ENCODE measurements at regions not wholly inside any gene's neighbourhood (a gene's known extent, or its start where the extent isn't known, plus 50 kb on each side); places are given as distances from the start of the nearest gene placed in this dataset.

DNA sequence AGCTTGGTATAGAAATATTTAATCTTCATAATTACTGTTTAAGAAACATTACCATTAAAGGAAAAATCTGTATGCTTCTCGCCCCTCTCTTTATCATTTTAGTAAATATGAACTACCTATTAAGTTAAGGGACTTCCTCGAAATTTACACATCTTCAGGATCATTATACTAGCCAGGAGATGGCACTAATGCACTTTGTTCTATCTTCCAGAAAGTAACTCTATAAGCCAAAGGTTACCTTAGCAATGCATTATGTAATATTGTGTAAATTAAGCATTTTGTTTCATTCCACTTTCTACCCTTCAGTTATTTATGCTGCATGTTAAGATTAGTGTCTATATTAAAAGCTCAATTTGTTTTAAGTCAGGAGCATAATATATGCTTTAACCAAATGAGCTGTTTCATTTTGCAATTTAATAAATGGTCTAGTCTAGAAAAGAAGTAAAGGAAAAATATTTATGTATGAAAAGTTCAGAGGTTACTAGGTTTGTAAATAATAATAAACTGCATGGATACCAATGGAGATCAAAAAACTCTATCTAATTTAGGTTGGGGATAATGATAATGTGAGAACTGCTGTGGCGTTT is 128.5 kb downstream of the ANKRD7 start:
- WGBS (ENCODE audit: insufficient coverage) = no CpG with 5 or more reads among the region's 3 CpGs
- intact Hi-C loops (cut with micrococcal nuclease) = no loop called here
- Histone ChIP-seq H3K27ac (ENCODE audit: low read length in 2 of 2) (no peak overlapping the region), H3K9me3 (ENCODE audit: control extremely low read depth in 1 of 3, control insufficient read depth in 2 of 3, insufficient read depth in 1 of 3, low read length in 2 of 3) (no peaks in the 10 kb centered on the region), H2AFZ (ENCODE audit: insufficient read depth, low read depth, low read length, poor library complexity, severe bottlenecking) (no peak overlapping the region), H3K4me1 (ENCODE audit: control insufficient read depth in 2 of 2, insufficient read depth in 2 of 2, low read length in 2 of 2) (peaks cover 0 to 6% of the 10 kb centered on the region in 2 donors), H3K4me3 (ENCODE audit: control extremely low read depth in 1 of 5, extremely low read depth in 1 of 5, insufficient read depth in 1 of 5, low read depth in 2 of 5, low read length in 4 of 5) (no peak overlapping the region), H3K9ac (ENCODE audit: low read length) (no peak overlapping the region), H3K27me3 (replicated peaks in 1 of 4; ENCODE audit: control extremely low read depth in 1 of 4, control insufficient read depth in 3 of 4, insufficient read depth in 4 of 4, low read length in 3 of 4) (no peaks in the 10 kb centered on the region), H4K20me1 (ENCODE audit: control insufficient read depth, insufficient read depth, low read length, poor library complexity, severe bottlenecking) (no peaks in the 10 kb centered on the region), H3K79me2 (ENCODE audit: control insufficient read depth, insufficient read depth, low read length) (no peaks in the 10 kb centered on the region), H3K4me2 (replicated peaks; ENCODE audit: low read depth, low read length, poor library complexity, severe bottlenecking) (no peak overlapping the region), H3K36me3 (replicated peaks in 1 of 2; ENCODE audit: control extremely low read depth in 1 of 2, control insufficient read depth in 1 of 2, extremely low read depth in 1 of 2, insufficient read depth in 2 of 2, low read length in 1 of 2) (no peaks in the 10 kb centered on the region)
- ChIA-PET CTCF (no interaction called here), POLR2A (no interaction called here)
- H3K9me3 Mint-ChIP-seq (ENCODE audit: insufficient read depth) = no peaks in the 10 kb centered on the region
- H3K27ac Mint-ChIP-seq = no peak overlapping the region
- no peak for DNase-seq
- no peak for ATAC-seq (ENCODE audit: low read depth)
- no peaks in the 10 kb centered on the region for H3K27me3 Mint-ChIP-seq
- no peak for TF ChIP-seq EZH2 (IDR thresholded peaks at IDR 0.05; ENCODE audit: borderline replicate concordance, insufficient read depth, low read depth, low read length, poor library complexity, severe bottlenecking)
- TF ChIP-seq CTCF (IDR thresholded peaks at IDR 0.05) = no peak
- peaks cover 7% of the 10 kb centered on the region for H3K4me1 Mint-ChIP-seq
- H3K4me3 Mint-ChIP-seq = no peak overlapping the region

GRCh38 chr7:118366363-118366762 is 141.9 kb downstream of the ANKRD7 start:
- H3K27me3 Mint-ChIP-seq = no peaks in the 10 kb centered on the region
- no peak for ATAC-seq (ENCODE audit: low read depth)
- POLR2A ChIA-PET = no interaction called here
- Histone ChIP-seq H3K4me1 (ENCODE audit: control insufficient read depth in 2 of 2, insufficient read depth in 2 of 2, low read length in 2 of 2) (no peaks in the 10 kb centered on the region), H3K27me3 (replicated peaks in 1 of 4; ENCODE audit: control extremely low read depth in 1 of 4, control insufficient read depth in 3 of 4, insufficient read depth in 4 of 4, low read length in 3 of 4) (no peaks in the 10 kb centered on the region), H4K20me1 (ENCODE audit: control insufficient read depth, insufficient read depth, low read length, poor library complexity, severe bottlenecking) (no peaks in the 10 kb centered on the region), H3K9me3 (ENCODE audit: control extremely low read depth in 1 of 3, control insufficient read depth in 2 of 3, insufficient read depth in 1 of 3, low read length in 2 of 3) (no peaks in the 10 kb centered on the region), H3K4me2 (replicated peaks; ENCODE audit: low read depth, low read length, poor library complexity, severe bottlenecking) (no peak overlapping the region), H3K4me3 (ENCODE audit: control extremely low read depth in 1 of 5, extremely low read depth in 1 of 5, insufficient read depth in 1 of 5, low read depth in 2 of 5, low read length in 4 of 5) (no peak overlapping the region), H3K9ac (ENCODE audit: low read length) (no peak overlapping the region), H3K36me3 (replicated peaks in 1 of 2; ENCODE audit: control extremely low read depth in 1 of 2, control insufficient read depth in 1 of 2, extremely low read depth in 1 of 2, insufficient read depth in 2 of 2, low read length in 1 of 2) (no peaks in the 10 kb centered on the region), H3K79me2 (ENCODE audit: control insufficient read depth, insufficient read depth, low read length) (no peaks in the 10 kb centered on the region), H3K27ac (ENCODE audit: low read length in 2 of 2) (no peak overlapping the region), H2AFZ (ENCODE audit: insufficient read depth, low read depth, low read length, poor library complexity, severe bottlenecking) (no peak overlapping the region)
- H3K4me3 Mint-ChIP-seq = no peak overlapping the region
- no peaks in the 10 kb centered on the region for H3K4me1 Mint-ChIP-seq
- WGBS (ENCODE audit: insufficient coverage) = no CpG with 5 or more reads among the region's 5 CpGs
- no peak for DNase-seq
- H3K27ac Mint-ChIP-seq = no peak overlapping the region
- intact Hi-C loops (cut with micrococcal nuclease) = no loop called here
- TF ChIP-seq CTCF (IDR thresholded peaks at IDR 0.05) = no peak
- TF ChIP-seq EZH2 (IDR thresholded peaks at IDR 0.05; ENCODE audit: borderline replicate concordance, insufficient read depth, low read depth, low read length, poor library complexity, severe bottlenecking) = no peak
- H3K9me3 Mint-ChIP-seq (ENCODE audit: insufficient read depth) = no peaks in the 10 kb centered on the region
- CTCF ChIA-PET = no interaction called here
